HUDEP-2 (cell line): ENCODE measurements at regions not wholly inside any gene's neighbourhood (a gene's known extent, or its start where the extent isn't known, plus 50 kb on each side); places are given as distances from the start of the nearest gene placed in this dataset.
"Not testable (repeated sequence)": the region's sequence is repeated elsewhere in the genome, so short reads cannot be mapped to it uniquely, and the experiment has no call there.

Experiments used
- DNase-seq, 76 experiments: peaks; one replicate each; lab custom pipeline; 2025; ENCODE audit not compliant: unreplicated experiment in 76 of 76; lab: John Stamatoyannopoulos, UW

GRCh38 chr14:103186909-103187586, 63.8 kb downstream of the TNFAIP2 start:
- no peak for DNase-seq

- no peak for DNase-seq
Measured at GRCh38 chr14:103187911-103188310, 64.7 kb downstream of the TNFAIP2 start.

GRCh38 chr14:103188810-103189480, 65.7 kb downstream of the TNFAIP2 start:
- DNase-seq: peak in 4 of 76 experiments; percentile 7 to 9 (median 7)

- DNase-seq: no peak
Measured at GRCh38 chr14:103189481-103190470, 66.5 kb downstream of the TNFAIP2 start.

- DNase-seq: no peak
Measured at GRCh38 chr14:103190741-103191140, 67.5 kb downstream of the TNFAIP2 start.

GRCh38 chr14:103191844-103192243, 68.6 kb downstream of the TNFAIP2 start:
- DNase-seq: no peak

- DNase-seq: no peak
Measured at GRCh38 chr14:103192246-103192840, 69.1 kb downstream of the TNFAIP2 start.

GRCh38 chr14:103192861-103193260, 69.6 kb downstream of the TNFAIP2 start:
- peak in 1 of 76 experiments; percentile 13 for DNase-seq

- not testable (repeated sequence) for DNase-seq
Measured at GRCh38 chr14:103193491-103193890, 70.2 kb downstream of the TNFAIP2 start.

GRCh38 chr14:103194256-103195045, 71.2 kb downstream of the TNFAIP2 start:
- DNase-seq: no peak

GRCh38 chr14:103195828-103196615, 72.8 kb downstream of the TNFAIP2 start:
- DNase-seq: no peak

- no peak for DNase-seq
Measured at GRCh38 chr14:103196716-103197115, 73.5 kb downstream of the TNFAIP2 start.

- no peak for DNase-seq
Measured at GRCh38 chr14:103198131-103199105, 75.2 kb downstream of the TNFAIP2 start.

GRCh38 chr14:103199124-103199523, 75.9 kb downstream of the TNFAIP2 start:
- no peak for DNase-seq

GRCh38 chr14:103201801-103202200, 78.5 kb downstream of the TNFAIP2 start:
- DNase-seq: no peak

GRCh38 chr14:103204852-103205540, 81.7 kb downstream of the TNFAIP2 start:
- peak in 12 of 76 experiments; percentile 12 to 75 (median 46) for DNase-seq

GRCh38 chr14:103205541-103205906, 82.3 kb downstream of the TNFAIP2 start:
- no peak for DNase-seq
